HepG2 (cell line): ENCODE measurements at regions not wholly inside any gene's neighbourhood (a gene's known extent, or its start where the extent isn't known, plus 50 kb on each side); places are given as distances from the start of the nearest gene placed in this dataset.

Experiments
- ATAC-seq: fragments of 200-7000 bp; cut with Tn5 transposase; 3 replicates; pipeline ENCODE4 v1.9.1; 2020; ENCODE audit warnings: mild to moderate bottlenecking, moderate library complexity
- BruUV-seq: library from RNA; stranded (reverse); fragments of 400-500 nt; replicated peaks from 2 replicates; lab custom pipeline; 2021; lab: Mats Ljungman, UMichigan
- CTCF ChIA-PET: fragments of 300-600 bp; formaldehyde crosslinking; extraction: SDS; loops from one replicate; lab custom pipeline; 2021; ENCODE audit warnings: low total read pairs, inconsistent platforms, low intra/inter-chr PET ratio; lab: Yijun Ruan, JAX
- POLR2A ChIA-PET: fragments of 350-600 bp; sonication (Branson Sonifier 250); formaldehyde crosslinking; loops from one replicate; lab custom pipeline; 2020; ENCODE audit warnings: antibody characterized with exemption, inconsistent platforms; lab: Yijun Ruan, JAX
- DNase-seq: peaks from one replicate; pipeline ENCODE4 v3.0.0-alpha.2; 2015; ENCODE audit warnings: low spot score
- FAIRE-seq: peaks from 3 replicates; lab custom pipeline; 2011; peaks lifted over from hg19 to GRCh38; lab: Jason Lieb, UNC
- H2AFZ ChIP-seq: one replicate; pipeline ENCODE4 v1.6.1; 2011; ENCODE audit warnings: low read length, inconsistent platforms
- H3K27ac ChIP-seq: fragments of 300-600 bp; 3 replicates; pipeline ENCODE4 v1.8.0; 2011; ENCODE audit warnings: mixed run types, mild to moderate bottlenecking, mixed read lengths, low read length, inconsistent platforms; ENCODE audit not compliant: insufficient read depth; ENCODE audit errors: extremely low read length
- H3K27me3 ChIP-seq, 2 experiments: fragments of 200-600 bp in 1 of 2; 2 replicates in 1 of 2; 3 replicates in 1 of 2; pipeline versions ENCODE4 v1.6.0 to v1.8.0; 2011; ENCODE audit warnings: low read length in 2 of 2, mild to moderate bottlenecking in 2 of 2, moderate library complexity in 2 of 2, inconsistent platforms in 1 of 2; ENCODE audit not compliant: insufficient read depth in 2 of 2, control insufficient read depth in 1 of 2
- H3K36me3 ChIP-seq, 2 experiments: fragments of 200-600 bp in 1 of 2; replicated peaks in 1 of 2; 2 replicates in 1 of 2; 3 replicates in 1 of 2; pipeline versions ENCODE4 v1.5.1 to v1.8.0; 2011; ENCODE audit warnings: low read length in 2 of 2, inconsistent platforms in 1 of 2; ENCODE audit not compliant: insufficient read depth in 2 of 2, control insufficient read depth in 1 of 2
- H3K4me1 ChIP-seq: 2 replicates; pipeline ENCODE4 v1.5.1; 2012; ENCODE audit warnings: low read length, inconsistent platforms; ENCODE audit not compliant: insufficient read depth
- H3K4me2 ChIP-seq: 2 replicates; pipeline ENCODE4 v1.6.0; 2011; ENCODE audit warnings: low read depth, low read length, inconsistent platforms
- H3K4me3 ChIP-seq, 3 experiments: fragments of 200-600 bp in 1 of 3; sonication (generic), shearing (Covaris generic) in 1 of 3; replicated peaks in 1 of 3; 2 replicates each; pipeline ENCODE4 v1.5.1; 2011 to 2016; ENCODE audit warnings: low read length in 3 of 3, inconsistent platforms in 2 of 3, low read depth in 2 of 3, mild to moderate bottlenecking in 2 of 3, control low read depth in 1 of 3, mixed read lengths in 1 of 3; ENCODE audit not compliant: insufficient read depth in 1 of 3
- H3K79me2 ChIP-seq: one replicate; pipeline ENCODE4 v1.6.1; 2011; ENCODE audit warnings: low read length, inconsistent platforms; ENCODE audit not compliant: insufficient read depth
- H3K9ac ChIP-seq: 2 replicates; pipeline ENCODE4 v1.6.0; 2011; ENCODE audit warnings: mild to moderate bottlenecking, low read depth, low read length, inconsistent platforms; ENCODE audit not compliant: insufficient read depth
- H3K9me3 ChIP-seq: 2 replicates; pipeline ENCODE4 v1.5.1; 2012; ENCODE audit warnings: mild to moderate bottlenecking, low read length
- H4K20me1 ChIP-seq: 2 replicates; pipeline ENCODE4 v1.6.0; 2011; ENCODE audit warnings: inconsistent platforms, mild to moderate bottlenecking, low read length, moderate library complexity; ENCODE audit not compliant: insufficient read depth
- E2F2 ChIP-seq: sonication (generic); formaldehyde crosslinking; IDR thresholded peaks from 2 replicates; pipeline ENCODE4 v1.4.0; 2020; ENCODE audit warnings: missing genetic modification reagents, borderline replicate concordance
- FOXJ3 ChIP-seq: sonication (generic); formaldehyde crosslinking; IDR thresholded peaks from 2 replicates; pipeline ENCODE4 v1.4.0; 2020; ENCODE audit warnings: missing genetic modification reagents, mild to moderate bottlenecking, borderline replicate concordance
- ISL2 ChIP-seq: sonication (generic); formaldehyde crosslinking; IDR thresholded peaks from 2 replicates; pipeline ENCODE4 v1.5.0; 2020; ENCODE audit warnings: missing genetic modification reagents
- KLF12 ChIP-seq: sonication (generic); formaldehyde crosslinking; IDR thresholded peaks from 2 replicates; pipeline ENCODE4 v1.4.0; 2020; ENCODE audit warnings: missing genetic modification reagents, borderline replicate concordance
- MTA3 ChIP-seq: sonication (generic); formaldehyde crosslinking; IDR thresholded peaks from 2 replicates; pipeline ENCODE4 v1.4.0; 2020; ENCODE audit warnings: missing genetic modification reagents
- SATB2 ChIP-seq: sonication (generic); formaldehyde crosslinking; IDR thresholded peaks from 2 replicates; pipeline ENCODE4 v1.5.0; 2020; ENCODE audit warnings: missing genetic modification reagents
- SMAD9 ChIP-seq: sonication (generic); formaldehyde crosslinking; IDR thresholded peaks from 2 replicates; pipeline ENCODE4 v1.5.1; 2020; ENCODE audit warnings: mild to moderate bottlenecking, missing genetic modification reagents
- SMARCC2 ChIP-seq: fragments of 450-650 bp; IDR thresholded peaks from 2 replicates; pipeline ENCODE4 v1.6.1; 2017; ENCODE audit warnings: antibody characterized with exemption, mild to moderate bottlenecking
- ZBTB7B ChIP-seq: sonication (generic); formaldehyde crosslinking; IDR thresholded peaks from 2 replicates; pipeline ENCODE4 v1.4.0; 2020; ENCODE audit warnings: missing genetic modification reagents
- ZIK1 ChIP-seq: sonication (generic); formaldehyde crosslinking; IDR thresholded peaks from 2 replicates; pipeline ENCODE4 v1.5.0; 2020; ENCODE audit warnings: mild to moderate bottlenecking, low read depth, missing genetic modification reagents, borderline replicate concordance
- ZNF143 ChIP-seq: sonication (generic); formaldehyde crosslinking; IDR thresholded peaks from 2 replicates; pipeline ENCODE4 v1.4.0; 2020; ENCODE audit warnings: missing genetic modification reagents
- WGBS: methylation state at CpG from one replicate; pipeline ENCODE4 v1.1.6; 2017; ENCODE audit warnings: low lambda C conversion rate; 5-methylcytosine and 5-hydroxymethylcytosine counted together
- in situ Hi-C: cut with HindIII; loops from 2 replicates; pipeline ENCODE4 v1.10.0; 2017; ENCODE audit warnings: low pct_unique_long_range_greater_than_20kb; ENCODE audit not compliant: extremely low pct_ligation_motif_present
- intact Hi-C: fragments of 100-400 bp; cut with micrococcal nuclease; formaldehyde crosslinking; loops from one replicate; pipeline ENCODE4 v1.10.0; 2022; ENCODE audit not compliant: unreplicated experiment
- TF ChIP-seq, protein P1 (sequence below): sonication (generic); formaldehyde crosslinking; IDR thresholded peaks from 2 replicates; pipeline ENCODE4 v1.9.0; 2021; ENCODE audit warnings: missing genetic modification reagents, borderline replicate concordance
- TF ChIP-seq, protein P2 (sequence below): sonication (generic); formaldehyde crosslinking; IDR thresholded peaks from 2 replicates; pipeline ENCODE4 v1.5.1; 2020; ENCODE audit warnings: mild to moderate bottlenecking, missing genetic modification reagents, borderline replicate concordance
- TF ChIP-seq, protein P3 (sequence below): sonication (generic); formaldehyde crosslinking; IDR thresholded peaks from 2 replicates; pipeline ENCODE4 v1.4.0; 2020; ENCODE audit warnings: missing genetic modification reagents

GRCh38 chr13:88948501-88948900 lies 1277.3 kb downstream of the SLITRK5 start:
- no peak overlapping the region for H3K27ac ChIP-seq
- no peaks in the 10 kb centered on the region for H3K4me1 ChIP-seq
- in situ Hi-C loops = no loop called here
- no peaks in the 10 kb centered on the region for H3K27me3 ChIP-seq
- no peaks in the 10 kb centered on the region for H4K20me1 ChIP-seq
- intact Hi-C loops = no loop called here
- no peak overlapping the region for H3K4me2 ChIP-seq
- DNase-seq (no peak), FAIRE-seq (no peak), ATAC-seq (no peak)
- no TSS peak for BruUV-seq
- ChIA-PET POLR2A (no interaction called here), CTCF (no interaction called here)
- no peak overlapping the region for H2AFZ ChIP-seq
- WGBS = 4% methylated on average over 3 of the region's 3 CpGs
- H3K9me3 ChIP-seq = peaks cover 1% of the 10 kb centered on the region; the same call in 1 of the 2 replicates
- TF ChIP-seq, protein P1, sequence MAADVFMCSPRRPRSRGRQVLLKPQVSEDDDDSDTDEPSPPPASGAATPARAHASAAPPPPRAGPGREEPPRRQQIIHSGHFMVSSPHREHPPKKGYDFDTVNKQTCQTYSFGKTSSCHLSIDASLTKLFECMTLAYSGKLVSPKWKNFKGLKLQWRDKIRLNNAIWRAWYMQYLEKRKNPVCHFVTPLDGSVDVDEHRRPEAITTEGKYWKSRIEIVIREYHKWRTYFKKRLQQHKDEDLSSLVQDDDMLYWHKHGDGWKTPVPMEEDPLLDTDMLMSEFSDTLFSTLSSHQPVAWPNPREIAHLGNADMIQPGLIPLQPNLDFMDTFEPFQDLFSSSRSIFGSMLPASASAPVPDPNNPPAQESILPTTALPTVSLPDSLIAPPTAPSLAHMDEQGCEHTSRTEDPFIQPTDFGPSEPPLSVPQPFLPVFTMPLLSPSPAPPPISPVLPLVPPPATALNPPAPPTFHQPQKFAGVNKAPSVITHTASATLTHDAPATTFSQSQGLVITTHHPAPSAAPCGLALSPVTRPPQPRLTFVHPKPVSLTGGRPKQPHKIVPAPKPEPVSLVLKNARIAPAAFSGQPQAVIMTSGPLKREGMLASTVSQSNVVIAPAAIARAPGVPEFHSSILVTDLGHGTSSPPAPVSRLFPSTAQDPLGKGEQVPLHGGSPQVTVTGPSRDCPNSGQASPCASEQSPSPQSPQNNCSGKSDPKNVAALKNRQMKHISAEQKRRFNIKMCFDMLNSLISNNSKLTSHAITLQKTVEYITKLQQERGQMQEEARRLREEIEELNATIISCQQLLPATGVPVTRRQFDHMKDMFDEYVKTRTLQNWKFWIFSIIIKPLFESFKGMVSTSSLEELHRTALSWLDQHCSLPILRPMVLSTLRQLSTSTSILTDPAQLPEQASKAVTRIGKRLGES (CRISPR knock-in tag) = no peak
- TF ChIP-seq SMAD9 (CRISPR knock-in tag) (no peak), SMARCC2 (no peak), SATB2 (CRISPR knock-in tag) (no peak), ZBTB7B (no peak), ZNF143 (CRISPR knock-in tag) (no peak), MTA3 (CRISPR knock-in tag) (no peak), KLF12 (CRISPR knock-in tag) (no peak), ZIK1 (CRISPR knock-in tag) (no peak), ISL2 (CRISPR knock-in tag) (no peak), E2F2 (CRISPR knock-in tag) (no peak), FOXJ3 (no peak)
- TF ChIP-seq, protein P2, sequence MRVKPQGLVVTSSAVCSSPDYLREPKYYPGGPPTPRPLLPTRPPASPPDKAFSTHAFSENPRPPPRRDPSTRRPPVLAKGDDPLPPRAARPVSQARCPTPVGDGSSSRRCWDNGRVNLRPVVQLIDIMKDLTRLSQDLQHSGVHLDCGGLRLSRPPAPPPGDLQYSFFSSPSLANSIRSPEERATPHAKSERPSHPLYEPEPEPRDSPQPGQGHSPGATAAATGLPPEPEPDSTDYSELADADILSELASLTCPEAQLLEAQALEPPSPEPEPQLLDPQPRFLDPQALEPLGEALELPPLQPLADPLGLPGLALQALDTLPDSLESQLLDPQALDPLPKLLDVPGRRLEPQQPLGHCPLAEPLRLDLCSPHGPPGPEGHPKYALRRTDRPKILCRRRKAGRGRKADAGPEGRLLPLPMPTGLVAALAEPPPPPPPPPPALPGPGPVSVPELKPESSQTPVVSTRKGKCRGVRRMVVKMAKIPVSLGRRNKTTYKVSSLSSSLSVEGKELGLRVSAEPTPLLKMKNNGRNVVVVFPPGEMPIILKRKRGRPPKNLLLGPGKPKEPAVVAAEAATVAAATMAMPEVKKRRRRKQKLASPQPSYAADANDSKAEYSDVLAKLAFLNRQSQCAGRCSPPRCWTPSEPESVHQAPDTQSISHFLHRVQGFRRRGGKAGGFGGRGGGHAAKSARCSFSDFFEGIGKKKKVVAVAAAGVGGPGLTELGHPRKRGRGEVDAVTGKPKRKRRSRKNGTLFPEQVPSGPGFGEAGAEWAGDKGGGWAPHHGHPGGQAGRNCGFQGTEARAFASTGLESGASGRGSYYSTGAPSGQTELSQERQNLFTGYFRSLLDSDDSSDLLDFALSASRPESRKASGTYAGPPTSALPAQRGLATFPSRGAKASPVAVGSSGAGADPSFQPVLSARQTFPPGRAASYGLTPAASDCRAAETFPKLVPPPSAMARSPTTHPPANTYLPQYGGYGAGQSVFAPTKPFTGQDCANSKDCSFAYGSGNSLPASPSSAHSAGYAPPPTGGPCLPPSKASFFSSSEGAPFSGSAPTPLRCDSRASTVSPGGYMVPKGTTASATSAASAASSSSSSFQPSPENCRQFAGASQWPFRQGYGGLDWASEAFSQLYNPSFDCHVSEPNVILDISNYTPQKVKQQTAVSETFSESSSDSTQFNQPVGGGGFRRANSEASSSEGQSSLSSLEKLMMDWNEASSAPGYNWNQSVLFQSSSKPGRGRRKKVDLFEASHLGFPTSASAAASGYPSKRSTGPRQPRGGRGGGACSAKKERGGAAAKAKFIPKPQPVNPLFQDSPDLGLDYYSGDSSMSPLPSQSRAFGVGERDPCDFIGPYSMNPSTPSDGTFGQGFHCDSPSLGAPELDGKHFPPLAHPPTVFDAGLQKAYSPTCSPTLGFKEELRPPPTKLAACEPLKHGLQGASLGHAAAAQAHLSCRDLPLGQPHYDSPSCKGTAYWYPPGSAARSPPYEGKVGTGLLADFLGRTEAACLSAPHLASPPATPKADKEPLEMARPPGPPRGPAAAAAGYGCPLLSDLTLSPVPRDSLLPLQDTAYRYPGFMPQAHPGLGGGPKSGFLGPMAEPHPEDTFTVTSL (CRISPR knock-in tag) = no peak
- TF ChIP-seq, protein P3, sequence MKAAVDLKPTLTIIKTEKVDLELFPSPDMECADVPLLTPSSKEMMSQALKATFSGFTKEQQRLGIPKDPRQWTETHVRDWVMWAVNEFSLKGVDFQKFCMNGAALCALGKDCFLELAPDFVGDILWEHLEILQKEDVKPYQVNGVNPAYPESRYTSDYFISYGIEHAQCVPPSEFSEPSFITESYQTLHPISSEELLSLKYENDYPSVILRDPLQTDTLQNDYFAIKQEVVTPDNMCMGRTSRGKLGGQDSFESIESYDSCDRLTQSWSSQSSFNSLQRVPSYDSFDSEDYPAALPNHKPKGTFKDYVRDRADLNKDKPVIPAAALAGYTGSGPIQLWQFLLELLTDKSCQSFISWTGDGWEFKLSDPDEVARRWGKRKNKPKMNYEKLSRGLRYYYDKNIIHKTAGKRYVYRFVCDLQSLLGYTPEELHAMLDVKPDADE = no peak
- H3K9ac ChIP-seq = no peak overlapping the region
- no peak overlapping the region for H3K4me3 ChIP-seq
- no peaks in the 10 kb centered on the region for H3K36me3 ChIP-seq
- H3K79me2 ChIP-seq = no peaks in the 10 kb centered on the region
